ENCODE measurements at regions not wholly inside any gene's neighbourhood (a gene's known extent, or its start where the extent isn't known, plus 50 kb on each side); places are given as distances from the start of the nearest gene placed in this dataset.
"Not testable (repeated sequence)": the region's sequence is repeated elsewhere in the genome, so short reads cannot be mapped to it uniquely, and the experiment has no call there.

DNA sequence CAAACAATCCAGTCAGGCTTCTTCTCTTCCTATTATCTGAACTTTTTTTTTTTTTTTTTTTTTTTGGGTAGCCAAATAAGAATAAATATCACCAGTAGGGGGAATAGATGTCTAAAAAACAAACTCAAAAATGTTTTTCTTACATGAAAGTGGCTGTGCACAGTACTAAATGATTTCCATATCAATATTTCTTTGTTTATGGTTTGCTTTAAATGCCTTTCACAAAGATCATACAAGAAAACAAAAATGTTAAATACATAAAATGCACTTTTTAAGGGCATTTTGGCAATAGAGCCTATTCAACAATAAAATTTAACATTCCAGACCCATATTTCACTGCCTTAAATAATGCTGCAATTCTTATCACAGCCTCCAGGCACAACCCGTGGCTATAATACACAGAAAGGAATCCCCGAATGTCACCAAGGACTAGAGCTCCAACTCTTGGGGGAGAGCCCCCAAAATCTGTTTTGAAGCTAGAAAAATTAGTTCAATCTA, 91.1 kb upstream of the TBCA start:
- peak; percentile 37 for DNase-seq

DNA sequence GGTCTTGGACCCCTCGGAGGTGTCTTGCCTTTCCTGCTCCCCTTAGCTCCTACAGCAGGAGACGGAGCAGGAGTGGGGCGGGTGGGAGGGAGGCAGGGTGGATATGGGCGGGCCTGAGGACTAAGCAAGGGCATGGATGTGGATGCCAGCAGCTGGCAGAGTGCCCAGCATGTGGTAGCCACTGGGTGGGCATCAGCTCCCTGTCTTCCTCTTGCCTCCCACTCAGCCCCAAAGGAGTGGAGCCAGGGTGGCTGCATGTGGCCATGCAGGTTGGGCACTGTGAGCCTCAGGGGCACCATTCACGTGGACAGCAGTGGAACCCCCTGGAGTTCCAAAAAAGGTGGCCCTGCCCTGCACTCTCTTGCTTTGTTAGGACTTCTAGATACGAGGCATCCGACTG, 90.1 kb upstream of the TBCA start:
- DNase-seq = no peak

DNA sequence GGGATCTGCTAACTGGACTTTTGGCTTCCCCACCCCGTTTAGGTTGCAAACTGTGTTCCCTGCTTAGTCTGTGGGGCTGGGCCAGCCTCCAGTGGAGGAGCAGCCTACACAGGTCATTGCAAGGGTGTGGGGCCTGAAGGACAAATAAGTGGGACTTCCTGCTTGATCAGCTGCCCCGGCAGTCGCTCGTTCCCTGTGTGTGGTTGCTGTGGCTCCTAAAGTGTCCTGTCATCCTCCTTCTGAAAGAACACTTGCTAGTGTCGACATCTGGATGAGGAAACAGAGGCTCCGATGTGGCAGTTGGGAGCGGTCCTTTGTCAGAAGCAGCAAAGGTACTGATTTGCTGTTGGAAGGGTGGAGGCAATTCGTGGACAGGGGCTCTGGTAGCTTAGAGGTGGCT, 88.9 kb upstream of the TBCA start:
- no peak for DNase-seq

DNA sequence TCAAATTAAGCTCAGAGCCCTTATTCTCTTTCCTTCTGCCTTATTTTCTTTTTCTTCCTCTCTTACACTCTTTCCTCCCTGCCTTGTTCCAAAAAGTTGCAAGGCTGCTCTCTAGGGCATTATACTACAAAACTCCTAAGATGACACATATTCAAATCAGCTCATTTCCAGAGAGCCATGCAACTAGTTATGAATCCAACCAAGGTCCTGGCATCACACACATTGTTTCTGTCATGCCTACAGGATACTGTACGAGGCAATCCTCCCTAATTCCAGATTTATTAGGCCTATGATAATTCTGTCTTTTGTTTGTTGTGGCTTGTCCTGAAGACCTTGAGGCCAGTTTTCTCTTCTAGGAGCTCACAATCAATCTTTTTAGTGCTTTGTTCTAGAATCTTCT, 87.0 kb upstream of the TBCA start:
- no peak for DNase-seq

DNA sequence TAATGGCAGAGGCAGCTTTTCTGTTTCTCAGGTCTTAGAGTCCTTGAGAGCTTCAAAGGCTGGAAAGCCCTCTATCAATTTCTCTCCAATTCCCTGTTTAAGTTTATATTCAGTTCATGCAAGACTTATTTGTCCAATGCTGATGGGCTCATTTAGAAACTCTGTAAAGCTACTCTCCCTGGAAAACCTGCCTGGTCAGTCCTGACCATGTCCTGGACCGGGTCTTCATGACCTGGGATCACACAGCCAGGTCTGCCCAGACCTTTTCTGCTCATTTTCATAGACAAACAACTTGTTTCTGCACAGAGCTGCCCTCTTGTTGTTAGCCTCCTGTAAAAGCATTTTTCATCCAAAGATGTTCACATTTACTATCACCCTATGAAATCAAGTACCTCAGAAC, 85.4 kb upstream of the TBCA start:
- DNase-seq = no peak

DNA sequence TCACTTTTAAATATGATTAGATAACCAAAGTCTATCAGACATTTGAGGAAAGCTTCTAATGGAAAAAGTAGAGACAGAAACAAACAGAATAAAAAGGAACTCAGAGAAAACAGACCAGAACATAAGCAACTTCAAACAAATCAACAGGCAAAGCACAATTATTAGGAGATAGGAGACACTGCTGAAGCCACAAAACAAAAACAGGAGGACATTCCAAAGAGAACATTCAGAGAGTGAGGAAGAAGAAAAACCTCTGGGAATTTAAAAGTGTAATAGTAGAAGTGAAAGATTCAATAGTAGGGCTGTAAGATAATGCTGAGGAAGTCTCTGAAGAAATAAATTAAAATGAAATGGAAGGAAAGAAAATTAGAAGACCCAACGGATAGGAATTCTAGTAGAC, 83.2 kb upstream of the TBCA start:
- peak; percentile 39 for DNase-seq

DNA sequence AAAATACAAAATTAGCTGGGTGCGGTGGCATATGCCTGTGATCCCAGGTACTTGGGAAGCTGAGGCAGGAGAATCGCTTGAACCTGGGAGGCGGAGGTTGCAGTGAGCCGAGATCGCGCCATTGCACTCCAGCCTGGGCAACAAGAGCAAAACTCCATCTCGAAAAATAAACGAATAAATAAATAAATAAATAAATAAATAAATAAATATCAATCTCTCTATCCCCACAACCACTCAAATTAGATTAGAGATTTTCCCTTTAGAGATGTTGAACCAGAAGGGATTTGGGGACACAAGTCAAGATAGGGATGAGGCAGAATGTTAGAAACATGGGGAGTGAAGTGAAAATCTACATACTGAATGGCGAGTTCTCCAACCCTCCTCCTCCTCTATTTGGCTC, 82.5 kb upstream of the TBCA start:
- DNase-seq = not testable (repeated sequence)

DNA sequence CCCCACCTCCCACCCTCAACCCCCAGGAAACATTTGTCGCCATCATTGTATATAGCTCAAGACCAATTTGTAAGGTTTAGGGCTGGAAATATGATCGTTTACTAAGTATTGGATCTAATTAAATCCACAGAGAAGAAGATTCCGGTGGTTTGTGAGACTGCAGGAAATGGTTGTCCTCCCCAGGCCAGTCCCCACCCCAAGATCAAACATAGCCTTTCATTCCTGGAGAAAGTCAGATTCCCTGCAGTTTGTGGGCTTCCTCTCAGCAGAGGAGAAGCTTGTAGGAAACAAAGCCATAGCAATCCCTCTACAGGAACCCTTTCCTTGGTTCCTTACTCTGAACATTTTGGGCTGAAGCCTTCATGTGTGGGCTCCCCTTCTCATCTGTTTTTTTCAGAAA, 79.2 kb upstream of the TBCA start:
- DNase-seq = no peak

DNA sequence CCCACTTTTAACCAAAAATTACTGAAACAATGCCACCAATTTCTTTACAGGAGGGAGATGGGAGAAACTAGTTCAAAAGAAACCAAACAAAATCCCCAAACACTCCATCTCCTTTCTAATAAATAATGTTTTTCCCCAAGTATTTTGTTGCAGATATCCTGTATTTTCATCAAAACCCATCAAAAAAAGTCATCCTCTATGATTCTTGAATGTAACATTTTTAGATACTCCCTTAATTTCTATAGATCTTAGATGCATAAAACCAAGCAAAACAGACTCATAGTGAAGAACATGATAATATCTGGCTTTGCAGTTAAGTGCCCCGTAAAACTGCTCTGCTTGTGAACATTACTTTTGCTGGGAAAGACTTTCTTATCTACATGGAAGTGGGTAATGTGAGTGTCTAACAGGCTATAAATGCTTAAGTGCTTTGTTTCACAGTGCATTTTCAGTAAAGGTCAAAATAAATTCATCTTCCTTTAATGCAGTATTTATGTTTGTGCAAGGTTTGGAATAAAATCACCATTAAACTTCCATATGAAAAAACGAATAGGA, 77.3 kb upstream of the TBCA start:
- no peak for DNase-seq

DNA sequence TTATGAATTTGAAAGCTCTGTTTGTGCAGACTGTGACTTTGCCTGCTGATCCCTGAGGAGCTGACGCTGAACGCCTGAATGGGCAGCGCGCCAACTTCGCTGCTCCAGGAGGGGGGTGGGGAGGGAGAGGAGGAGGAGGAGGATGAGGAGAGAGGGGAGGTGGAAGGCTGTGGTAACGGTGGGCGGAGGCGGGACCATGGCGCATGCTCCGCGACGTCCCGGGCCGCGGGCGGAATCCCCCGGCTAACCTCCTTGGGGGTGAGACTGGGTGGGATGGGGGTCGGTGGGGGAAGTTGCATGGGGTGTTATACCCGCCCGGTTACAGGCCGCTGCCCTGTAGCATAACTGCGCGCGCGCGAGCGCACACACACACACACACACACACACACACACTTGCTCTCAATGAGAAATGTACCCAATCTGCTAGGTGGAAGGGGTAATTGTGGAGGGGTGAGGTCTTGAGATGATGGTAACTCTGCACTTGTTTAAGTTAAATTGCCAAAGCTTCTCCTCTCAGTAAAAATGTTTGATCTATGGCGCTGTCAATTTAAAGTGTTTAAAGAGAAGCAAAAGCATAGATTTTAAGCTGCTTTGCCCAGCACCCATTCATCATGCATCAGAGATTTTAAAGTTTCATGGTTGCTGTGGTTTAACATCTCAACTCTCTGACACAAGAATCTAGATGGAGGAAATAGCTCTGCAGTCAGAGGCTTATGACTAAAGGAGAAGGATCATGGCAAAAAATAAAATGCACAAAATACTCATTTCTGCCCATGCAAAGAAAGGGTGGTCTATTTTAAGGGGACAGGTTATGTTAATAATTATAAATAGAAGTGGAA, 76.6 kb upstream of the TBCA start:
- peak; percentile 84 for DNase-seq

DNA sequence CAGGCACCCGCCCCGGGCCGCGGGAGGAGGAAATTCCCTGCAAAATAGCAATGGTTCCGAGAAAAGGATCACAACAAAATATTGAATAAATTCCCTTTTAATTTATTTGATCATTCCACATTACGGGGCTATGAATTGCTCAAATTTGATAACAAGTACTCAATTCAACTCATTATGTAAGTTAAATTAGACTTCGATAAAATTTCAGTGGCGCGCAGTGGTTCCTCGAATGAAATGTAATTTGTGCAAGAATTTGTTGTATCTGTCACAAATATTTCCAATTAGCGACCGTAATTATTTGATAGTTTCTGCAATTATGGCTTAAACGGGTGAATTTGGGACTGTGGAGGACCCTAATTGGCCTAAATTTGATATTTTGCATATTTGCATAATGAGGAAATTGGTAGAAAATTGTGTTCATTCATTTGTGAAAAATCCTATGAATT, 76.0 kb upstream of the TBCA start:
- no peak for DNase-seq

DNA sequence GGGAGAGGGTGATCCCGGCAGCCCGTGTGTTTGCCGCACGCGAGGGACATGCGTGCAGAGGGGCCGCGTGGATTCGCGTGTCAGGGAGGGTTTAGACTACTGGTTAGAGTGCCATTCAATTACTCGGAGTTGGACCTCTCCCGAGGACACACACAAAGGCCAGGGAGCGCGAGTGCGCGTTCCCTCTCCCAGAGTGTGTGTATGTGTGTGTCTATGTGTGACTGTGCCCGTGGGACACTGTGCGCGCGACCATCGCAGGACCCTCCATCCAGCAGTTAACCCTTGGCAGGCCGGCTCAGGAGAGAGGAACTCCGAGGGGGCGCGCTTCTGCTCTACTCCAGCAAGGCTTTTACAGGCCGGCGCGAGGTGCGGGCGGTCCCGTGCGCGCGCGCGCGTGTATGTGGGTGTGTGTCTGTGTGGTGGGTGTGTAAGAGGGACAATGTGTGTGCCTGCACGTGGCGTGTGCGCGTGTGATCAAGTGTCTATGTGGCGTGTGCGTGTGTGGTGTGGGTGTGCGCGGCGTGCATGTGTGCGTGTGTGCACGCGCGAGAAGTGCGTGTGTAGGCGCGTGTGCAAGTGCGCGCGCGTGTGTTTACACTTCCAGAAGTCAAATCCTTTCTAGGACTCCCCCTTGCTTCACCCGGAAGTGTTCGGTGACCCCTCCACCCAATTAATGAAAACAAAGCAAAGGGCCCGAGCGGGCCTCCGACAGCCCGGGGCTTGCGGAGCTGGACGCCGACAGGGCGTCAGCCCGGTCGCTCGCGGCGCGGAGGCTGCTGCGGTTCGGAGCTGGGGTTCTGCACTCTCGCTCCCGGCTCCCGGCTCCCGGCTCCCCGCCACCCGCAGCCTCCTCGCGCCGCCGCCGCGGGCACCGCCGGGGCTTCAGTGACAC, 75.3 kb upstream of the TBCA start:
- peak; percentile 53 for DNase-seq

DNA sequence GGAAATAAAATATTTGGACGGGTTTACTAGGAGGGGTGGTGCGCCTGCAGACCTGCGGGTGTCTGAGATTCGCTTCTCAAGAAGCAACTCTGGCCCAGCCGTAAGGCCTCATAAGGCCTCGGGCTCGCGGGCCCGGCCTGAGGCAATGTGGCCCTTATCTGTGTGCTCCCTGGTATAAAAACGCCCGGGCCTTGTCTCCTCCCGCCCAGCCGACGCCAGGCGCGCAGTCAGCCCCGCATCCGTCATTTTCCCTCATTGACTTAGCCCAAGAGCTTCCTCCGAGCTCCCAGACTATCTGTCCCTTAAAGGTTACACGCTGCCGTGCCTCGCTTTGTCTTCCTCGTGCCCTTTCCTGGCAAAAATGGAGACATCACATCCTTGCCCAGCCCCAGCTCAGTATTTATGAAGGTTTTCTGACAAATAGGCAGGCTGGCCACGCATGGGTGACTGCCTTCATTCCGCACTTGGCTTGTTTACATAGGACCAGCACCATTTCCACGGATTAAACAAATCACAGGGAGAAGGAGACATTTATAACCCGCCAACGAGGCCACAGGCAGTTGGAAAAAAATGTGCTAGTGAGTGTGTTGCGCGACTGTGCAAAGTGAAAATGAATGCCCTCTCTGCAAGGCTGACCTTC, 74.5 kb upstream of the TBCA start:
- DNase-seq = peak; percentile 6

DNA sequence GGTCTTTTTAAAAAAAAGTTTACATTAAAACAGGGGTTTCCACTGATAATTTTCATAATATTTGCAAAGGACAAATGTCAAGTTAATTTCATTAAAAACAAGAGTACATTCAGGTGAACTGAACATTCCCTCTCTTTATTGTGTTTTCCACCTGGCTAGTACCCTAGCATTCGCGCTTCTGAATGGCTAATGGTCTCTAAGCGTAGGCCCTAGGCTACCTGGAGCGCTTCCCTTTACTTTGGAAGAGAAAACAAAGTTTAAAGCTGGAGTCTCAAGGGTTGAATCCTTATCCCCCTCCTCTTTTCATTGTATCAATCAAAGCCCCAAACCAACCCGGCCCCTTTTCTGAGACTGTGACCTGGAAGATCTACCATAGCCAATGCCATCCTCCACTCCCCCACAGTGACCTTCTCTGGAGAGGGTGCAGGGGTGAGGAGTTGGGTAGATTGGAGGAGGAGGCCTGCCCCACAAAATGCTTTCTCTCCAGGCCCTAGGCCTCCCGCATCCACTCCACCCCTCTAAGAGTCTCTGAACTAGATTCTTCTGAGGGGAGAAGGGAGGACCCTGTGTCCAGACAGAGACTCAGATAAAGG, 73.3 kb upstream of the TBCA start:
- DNase-seq = no peak

DNA sequence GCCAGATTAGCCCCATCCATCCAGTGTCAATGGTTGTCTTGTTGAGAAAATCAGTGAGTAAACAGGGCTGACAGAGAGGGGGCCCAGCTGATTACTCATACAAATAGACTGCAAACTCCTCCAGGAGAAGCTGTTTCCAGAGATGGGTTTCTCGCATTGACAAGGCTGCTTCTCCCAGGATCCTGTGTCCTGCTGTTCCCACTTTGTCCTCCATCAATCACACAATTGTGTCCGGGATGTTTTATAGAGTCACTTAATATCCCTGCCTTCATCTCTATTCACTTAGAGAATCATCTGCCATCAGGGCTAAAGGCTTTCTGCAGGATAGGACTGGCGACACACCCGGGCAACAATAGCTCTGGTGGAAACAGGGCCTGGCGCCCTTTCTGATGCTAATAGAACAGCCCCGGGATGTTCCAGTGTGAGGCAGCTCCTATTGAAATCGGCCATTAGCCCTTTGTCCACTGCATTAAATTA, 71.7 kb upstream of the TBCA start:
- no peak for DNase-seq

DNA sequence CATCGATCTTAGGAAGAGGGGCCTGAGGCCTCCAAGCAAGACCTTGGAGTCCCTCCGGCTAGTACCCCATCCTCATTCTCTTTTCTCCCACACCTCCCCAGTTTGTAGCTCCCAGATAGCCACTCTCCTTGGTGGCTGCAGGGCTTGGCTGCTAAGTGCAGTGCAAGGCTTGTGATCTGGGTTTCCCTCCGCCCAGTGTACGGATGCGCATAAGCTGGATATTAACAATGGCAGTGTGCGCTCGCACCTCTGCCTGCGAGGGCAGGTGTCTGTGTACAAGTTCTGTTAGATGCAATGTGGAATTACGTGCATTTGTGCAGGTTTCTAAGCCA, 71.0 kb upstream of the TBCA start:
- DNase-seq = no peak

DNA sequence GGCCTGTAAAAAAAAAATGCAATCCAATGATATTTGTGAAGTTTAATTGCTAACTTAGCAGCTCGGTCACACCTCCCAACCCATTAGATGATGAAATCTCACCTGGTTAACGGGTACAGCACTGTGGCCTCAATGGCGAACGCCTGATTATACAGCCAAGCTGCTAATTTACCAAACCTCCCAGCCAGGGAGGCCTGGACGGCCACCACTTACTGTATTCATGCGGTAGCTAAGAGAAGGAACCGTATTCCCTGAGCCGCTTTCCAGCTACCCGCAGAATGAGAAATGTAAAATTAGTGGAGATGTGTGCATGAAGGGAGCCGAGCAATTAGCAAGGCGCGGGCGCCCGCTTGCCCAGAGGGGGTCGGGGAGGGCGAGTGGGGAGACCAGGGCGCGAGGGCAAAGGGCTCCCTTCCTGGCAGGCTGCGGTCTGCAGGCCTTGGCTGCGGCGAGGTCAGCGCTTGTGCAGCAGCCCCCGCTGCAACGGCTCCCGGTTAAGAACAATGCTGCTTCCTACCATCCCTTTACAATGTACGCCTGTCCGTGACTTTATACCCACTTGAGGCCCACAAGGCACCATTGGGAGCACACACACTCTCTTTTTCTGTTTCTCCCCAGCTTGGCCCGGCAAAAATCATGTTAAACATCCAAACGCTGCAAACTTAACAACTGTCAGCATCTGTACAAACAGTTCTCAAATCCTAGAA, 70.4 kb upstream of the TBCA start:
- DNase-seq = no peak

DNA sequence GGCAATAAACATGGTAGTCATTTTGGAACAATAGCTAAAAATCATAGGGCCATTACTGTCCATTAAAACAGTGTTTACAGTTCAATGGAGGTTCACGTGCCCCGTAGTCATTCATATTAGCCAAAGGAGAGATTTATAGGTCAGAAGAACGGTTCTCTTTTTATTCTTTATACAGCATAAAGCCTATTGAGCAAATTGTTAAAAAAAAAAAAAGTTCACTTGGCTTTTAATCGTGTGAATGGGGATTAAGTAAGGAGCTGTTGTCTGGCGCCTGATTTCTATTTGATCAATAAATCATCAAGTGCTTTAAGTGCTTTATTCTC, 69.1 kb upstream of the TBCA start:
- DNase-seq = no peak

DNA sequence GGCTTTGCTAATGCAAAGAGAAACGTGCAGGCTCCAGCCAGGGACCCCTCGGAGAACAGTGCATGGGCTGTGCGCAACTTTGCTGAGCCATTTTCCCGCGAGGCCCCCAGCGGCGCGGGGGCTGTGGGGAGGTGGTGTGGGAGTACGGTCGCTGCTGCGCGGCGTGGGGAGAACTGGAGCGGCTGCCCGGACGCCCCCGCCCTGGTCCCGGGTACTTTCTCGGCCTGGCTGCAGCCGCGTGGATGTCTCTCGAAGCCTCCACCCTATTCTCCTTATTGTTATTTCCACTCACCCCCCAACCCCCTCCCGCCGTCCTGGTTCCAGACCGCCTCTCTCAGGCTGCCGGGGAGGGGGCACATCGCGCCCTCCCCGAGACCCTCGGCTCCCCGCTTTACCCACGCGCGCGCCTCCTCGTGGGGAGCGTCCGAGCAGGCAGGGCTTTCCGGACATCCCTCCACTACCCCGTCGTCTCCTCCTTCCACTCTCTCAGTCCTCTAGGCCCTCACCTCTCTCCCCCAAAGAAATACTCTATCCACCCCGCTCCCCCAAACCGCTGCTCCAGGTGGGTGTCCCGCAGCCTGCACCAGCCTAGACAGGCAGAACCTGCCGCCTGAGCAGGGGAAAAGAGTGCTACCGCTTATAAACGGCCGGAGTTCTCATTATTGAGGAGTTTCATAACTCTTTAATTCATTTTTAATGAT, 68.6 kb upstream of the TBCA start:
- no peak for DNase-seq

DNA sequence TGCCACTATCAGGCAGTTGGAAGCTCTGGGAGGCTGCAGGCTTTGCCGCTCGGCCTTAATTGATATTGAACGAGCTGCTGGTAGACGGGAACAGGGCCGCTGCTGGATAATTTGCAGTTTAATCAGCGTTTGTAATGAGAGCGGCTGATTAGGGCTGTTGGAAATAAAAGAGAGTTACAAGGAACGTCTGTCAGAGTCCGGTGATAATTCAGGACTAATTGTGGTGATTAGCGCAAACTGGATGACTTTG, 68.2 kb upstream of the TBCA start:
- no peak for DNase-seq

DNA sequence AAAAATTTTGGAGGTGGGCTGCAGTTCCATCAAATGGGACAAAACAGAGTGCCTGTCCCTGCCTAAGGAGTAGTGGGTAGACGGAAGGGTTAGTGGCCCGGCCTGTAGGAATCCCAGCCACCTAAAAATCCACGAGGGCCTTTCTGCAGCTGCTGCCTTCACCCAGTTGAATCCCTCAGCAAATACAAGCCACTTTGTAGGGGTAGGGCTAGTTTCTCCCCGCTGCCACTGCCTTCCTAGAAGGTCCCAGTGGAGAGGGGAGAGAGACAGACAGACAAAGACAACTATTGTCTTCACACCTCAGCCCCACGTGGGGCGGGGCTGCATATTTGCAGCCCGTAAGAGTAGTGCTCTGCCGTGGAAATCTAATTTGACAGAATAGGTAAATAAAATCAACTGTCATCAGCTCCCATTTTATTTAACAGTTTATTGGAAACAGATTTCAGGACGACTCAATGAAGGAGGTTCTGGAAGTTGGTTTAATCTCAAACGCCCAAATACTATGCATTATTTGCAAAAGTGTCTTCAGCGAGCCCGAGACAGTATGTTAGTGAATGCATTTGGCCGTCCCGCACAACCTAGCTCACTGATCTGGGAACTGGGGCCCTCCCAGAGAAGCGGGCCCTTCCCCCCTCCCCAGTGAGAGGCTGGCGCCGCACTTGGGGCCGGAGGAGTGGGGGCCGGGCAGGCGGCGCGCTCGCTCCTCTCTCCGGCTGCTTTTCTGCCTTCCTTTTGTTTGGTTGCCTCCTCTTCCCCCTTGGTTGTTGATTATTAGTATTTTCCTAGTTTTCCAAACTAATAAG, 67.6 kb upstream of the TBCA start:
- DNase-seq = peak; percentile 32

Measured in fibroblast of skin of right biceps (primary cell).